ENCODE measurements at regions not wholly inside any gene's neighbourhood (a gene's known extent, or its start where the extent isn't known, plus 50 kb on each side); places are given as distances from the start of the nearest gene placed in this dataset.

- no peaks in the 10 kb centered on the region for H3K27me3 Mint-ChIP-seq (ENCODE audit: low read depth)
- no peaks in the 10 kb centered on the region for H3K9me3 Mint-ChIP-seq
- no peaks in the 10 kb centered on the region for H3K36me3 Mint-ChIP-seq (ENCODE audit: low read depth)
- H3K4me3 Mint-ChIP-seq: no peak overlapping the region
- no peak for TF ChIP-seq CTCF (conservative IDR thresholded peaks at IDR 0.05)
- no peaks in the 10 kb centered on the region for H3K4me1 Mint-ChIP-seq
- H3K27ac Mint-ChIP-seq (ENCODE audit: unreplicated experiment): no peak overlapping the region
- no peak for DNase-seq (ENCODE audit: low read depth, low spot score)
These were observed 592.0 kb downstream of the KCNH5 start for GRCh38 chr14:62453226-62453625.

- TF ChIP-seq CTCF (conservative IDR thresholded peaks at IDR 0.05): no peak
- Mint-ChIP-seq H3K27ac (ENCODE audit: unreplicated experiment) (no peak overlapping the region), H3K36me3 (ENCODE audit: low read depth) (no peaks in the 10 kb centered on the region), H3K27me3 (ENCODE audit: low read depth) (no peaks in the 10 kb centered on the region), H3K4me1 (no peaks in the 10 kb centered on the region), H3K9me3 (no peaks in the 10 kb centered on the region), H3K4me3 (no peak overlapping the region)
- no peak for DNase-seq (ENCODE audit: low read depth, low spot score)
These were observed 589.8 kb downstream of the KCNH5 start for GRCh38 chr14:62455446-62455845.

- no peak for DNase-seq (ENCODE audit: low read depth, low spot score)
- Mint-ChIP-seq H3K4me3 (no peak overlapping the region), H3K27me3 (ENCODE audit: low read depth) (no peaks in the 10 kb centered on the region), H3K9me3 (no peaks in the 10 kb centered on the region), H3K4me1 (no peaks in the 10 kb centered on the region), H3K27ac (ENCODE audit: unreplicated experiment) (no peak overlapping the region), H3K36me3 (ENCODE audit: low read depth) (no peaks in the 10 kb centered on the region)
- no peak for TF ChIP-seq CTCF (conservative IDR thresholded peaks at IDR 0.05)
These were observed 582.3 kb downstream of the KCNH5 start for GRCh38 chr14:62462988-62463387.

GRCh38 chr14:62468946-62469345 lies 576.3 kb downstream of the KCNH5 start:
- no peak for TF ChIP-seq CTCF (conservative IDR thresholded peaks at IDR 0.05)
- no peak overlapping the region for H3K27ac Mint-ChIP-seq (ENCODE audit: unreplicated experiment)
- no peaks in the 10 kb centered on the region for H3K9me3 Mint-ChIP-seq
- DNase-seq (ENCODE audit: low read depth, low spot score): no peak
- no peaks in the 10 kb centered on the region for H3K4me1 Mint-ChIP-seq
- no peaks in the 10 kb centered on the region for H3K36me3 Mint-ChIP-seq (ENCODE audit: low read depth)
- H3K27me3 Mint-ChIP-seq (ENCODE audit: low read depth): no peaks in the 10 kb centered on the region
- H3K4me3 Mint-ChIP-seq: no peak overlapping the region

- Mint-ChIP-seq H3K4me1 (no peaks in the 10 kb centered on the region), H3K36me3 (ENCODE audit: low read depth) (no peaks in the 10 kb centered on the region), H3K27ac (ENCODE audit: unreplicated experiment) (no peak overlapping the region), H3K9me3 (no peaks in the 10 kb centered on the region), H3K4me3 (no peak overlapping the region), H3K27me3 (ENCODE audit: low read depth) (no peaks in the 10 kb centered on the region)
- no peak for TF ChIP-seq CTCF (conservative IDR thresholded peaks at IDR 0.05)
- no peak for DNase-seq (ENCODE audit: low read depth, low spot score)
These were observed 574.3 kb downstream of the KCNH5 start for GRCh38 chr14:62470935-62471334.

GRCh38 chr14:62491146-62491545 lies 554.1 kb downstream of the KCNH5 start:
- Mint-ChIP-seq H3K4me3 (no peak overlapping the region), H3K9me3 (peaks cover 4% of the 10 kb centered on the region), H3K27ac (ENCODE audit: unreplicated experiment) (no peak overlapping the region), H3K4me1 (no peaks in the 10 kb centered on the region), H3K27me3 (ENCODE audit: low read depth) (peaks cover 2% of the 10 kb centered on the region), H3K36me3 (ENCODE audit: low read depth) (peaks cover 7% of the 10 kb centered on the region)
- no peak for TF ChIP-seq CTCF (conservative IDR thresholded peaks at IDR 0.05)
- DNase-seq (ENCODE audit: low read depth, low spot score): no peak

All from neural crest cell (in vitro differentiated cells).